SU-DHL-6 (cell line): ENCODE measurements at regions not wholly inside any gene's neighbourhood (a gene's known extent, or its start where the extent isn't known, plus 50 kb on each side); places are given as distances from the start of the nearest gene placed in this dataset.

Experiments
- H2AFZ ChIP-seq: fragments of 200-600 bp; sonication (generic); 2 replicates; pipeline ENCODE4 v1.6.1; 2014; ENCODE audit warnings: low read depth, mild to moderate bottlenecking, moderate library complexity, mixed read lengths, antibody characterized with exemption, low read length; ENCODE audit not compliant: severe bottlenecking
- H3F3A ChIP-seq: fragments of 200-600 bp; shearing (Covaris generic); 2 replicates; pipeline ENCODE4 v1.6.0; 2016; ENCODE audit warnings: antibody characterized with exemption, mild to moderate bottlenecking; ENCODE audit not compliant: insufficient read depth
- H3K27ac ChIP-seq: fragments of 200-600 bp; sonication (generic); 2 replicates; pipeline ENCODE4 v1.5.1; 2016; ENCODE audit warnings: low read depth, mild to moderate bottlenecking, low read length, moderate library complexity, mixed read lengths
- H3K27me3 ChIP-seq: fragments of 200-600 bp; sonication (generic), shearing (Covaris generic); 2 replicates; pipeline ENCODE4 v1.6.0; 2014; ENCODE audit warnings: mild to moderate bottlenecking, low read length
- H3K36me3 ChIP-seq: fragments of 200-600 bp; sonication (generic); 2 replicates; pipeline ENCODE4 v1.6.1; 2014; ENCODE audit warnings: mild to moderate bottlenecking, low read length, mixed read lengths
- H3K4me2 ChIP-seq: fragments of 300-600, 200-600 bp; shearing (Covaris generic), sonication (generic); 2 replicates; pipeline ENCODE4 v1.6.0; 2014; ENCODE audit warnings: low read length, low read depth, mild to moderate bottlenecking; ENCODE audit not compliant: poor library complexity, severe bottlenecking
- H3K4me3 ChIP-seq: fragments of 200-600 bp; sonication (generic); 2 replicates; pipeline ENCODE4 v1.5.1; 2014; ENCODE audit warnings: antibody characterized with exemption, low read length, mild to moderate bottlenecking, mixed read lengths; ENCODE audit not compliant: insufficient read depth, poor library complexity, severe bottlenecking
- H3K79me2 ChIP-seq: fragments of 200-600 bp; sonication (generic); 2 replicates; pipeline ENCODE4 v1.6.1; 2014; ENCODE audit warnings: mild to moderate bottlenecking, low read length, moderate library complexity; ENCODE audit not compliant: insufficient read depth
- H3K9ac ChIP-seq: fragments of 200-600 bp; sonication (generic); 2 replicates; pipeline ENCODE4 v1.7.0; 2014; ENCODE audit warnings: mild to moderate bottlenecking, low read length
- H3K9me2 ChIP-seq: fragments of 200-600 bp; sonication (generic); replicated peaks from 2 replicates; pipeline ENCODE4 v1.6.1; 2014; ENCODE audit warnings: low read length; ENCODE audit not compliant: insufficient read depth
- H3K9me3 ChIP-seq: fragments of 200-600 bp; sonication (generic); 2 replicates; pipeline ENCODE4 v1.6.1; 2014; ENCODE audit warnings: low read length, mixed read lengths; ENCODE audit not compliant: insufficient read depth
- H4K20me1 ChIP-seq: fragments of 200-600 bp; sonication (generic); 2 replicates; pipeline ENCODE4 v1.6.1; 2014; ENCODE audit warnings: low read depth, mild to moderate bottlenecking, antibody characterized with exemption, low read length, moderate library complexity, mixed read lengths
- CTCF ChIP-seq: fragments of 200-600 bp; sonication (generic); IDR thresholded peaks from one replicate; pipeline ENCODE4 v1.5.1; 2017; ENCODE audit warnings: antibody characterized with exemption, mild to moderate bottlenecking, low read length, moderate library complexity; ENCODE audit not compliant: insufficient read depth, poor library complexity, severe bottlenecking
- EZH2phosphoT487 ChIP-seq: fragments of 200-600 bp; sonication (generic), shearing (Covaris generic); conservative IDR thresholded peaks from 2 replicates; pipeline ENCODE4 v1.6.1; 2018; ENCODE audit warnings: mild to moderate bottlenecking, antibody characterized with exemption, low read length, moderate library complexity, mixed read lengths

DNA sequence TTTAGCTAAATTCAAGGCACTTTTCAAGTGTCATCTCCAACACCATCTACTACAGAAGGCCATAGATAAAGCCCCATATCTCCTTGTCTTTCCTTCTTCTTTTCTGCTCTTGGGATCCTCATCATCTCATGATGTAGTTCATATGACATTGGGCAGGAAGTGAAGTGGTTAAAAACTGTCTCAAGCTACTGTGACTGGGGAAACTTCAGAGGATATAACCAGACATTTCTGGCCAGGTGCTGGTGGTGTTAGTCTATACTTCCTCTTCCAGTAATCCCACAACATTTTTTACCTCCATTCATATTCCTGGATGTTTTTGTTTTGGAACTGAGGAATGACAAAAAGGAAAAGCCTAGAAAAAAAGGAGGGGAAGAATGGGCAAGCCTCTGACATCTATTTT is 188.7 kb downstream of the LURAP1L start:
- Histone ChIP-seq H3K9me3 (0 out of 2 replicates have a peak, but pooled peaks cover 1% of the 10 kb centered on the region), H2AFZ (no peak overlapping the region), H3K4me3 (no peak overlapping the region), H3K27me3 (no peaks in the 10 kb centered on the region), H3K4me2 (no peak overlapping the region), H3K79me2 (no peaks in the 10 kb centered on the region), H3K9ac (no peak overlapping the region), H3K36me3 (no peaks in the 10 kb centered on the region), H3K9me2 (no peaks in the 10 kb centered on the region), H4K20me1 (no peaks in the 10 kb centered on the region), H3K27ac (no peak overlapping the region), H3F3A (no peaks in the 10 kb centered on the region)
- TF ChIP-seq CTCF (no peak), EZH2phosphoT487 (no peak)

DNA sequence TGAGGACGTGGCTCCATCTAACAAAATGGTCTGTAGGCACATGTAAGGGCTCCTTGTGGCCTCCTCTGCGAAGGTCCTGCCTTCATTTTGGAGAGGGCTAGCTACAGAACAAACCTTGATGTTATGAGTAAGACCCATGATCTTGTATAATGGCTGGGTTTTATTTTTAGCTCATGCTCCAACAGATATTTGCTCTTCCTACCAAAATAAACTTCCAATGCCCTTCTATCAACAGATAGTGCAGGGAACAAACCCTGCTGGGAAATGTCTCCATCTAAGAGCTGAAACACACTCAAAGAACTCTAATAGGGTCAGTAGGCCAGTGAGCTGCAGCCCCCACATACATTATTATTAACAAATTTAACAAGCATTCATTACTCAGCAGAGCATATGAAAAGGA is 189.5 kb downstream of the LURAP1L start:
- Histone ChIP-seq H3K4me3 (no peak overlapping the region), H3K36me3 (no peaks in the 10 kb centered on the region), H3K27ac (no peak overlapping the region), H3K4me2 (no peak overlapping the region), H2AFZ (no peak overlapping the region), H4K20me1 (no peaks in the 10 kb centered on the region), H3K27me3 (no peaks in the 10 kb centered on the region), H3F3A (no peaks in the 10 kb centered on the region), H3K9ac (no peak overlapping the region), H3K9me3 (no peaks in the 10 kb centered on the region), H3K79me2 (no peaks in the 10 kb centered on the region), H3K9me2 (no peaks in the 10 kb centered on the region)
- TF ChIP-seq EZH2phosphoT487, result no peak
- TF ChIP-seq CTCF, result no peak

DNA sequence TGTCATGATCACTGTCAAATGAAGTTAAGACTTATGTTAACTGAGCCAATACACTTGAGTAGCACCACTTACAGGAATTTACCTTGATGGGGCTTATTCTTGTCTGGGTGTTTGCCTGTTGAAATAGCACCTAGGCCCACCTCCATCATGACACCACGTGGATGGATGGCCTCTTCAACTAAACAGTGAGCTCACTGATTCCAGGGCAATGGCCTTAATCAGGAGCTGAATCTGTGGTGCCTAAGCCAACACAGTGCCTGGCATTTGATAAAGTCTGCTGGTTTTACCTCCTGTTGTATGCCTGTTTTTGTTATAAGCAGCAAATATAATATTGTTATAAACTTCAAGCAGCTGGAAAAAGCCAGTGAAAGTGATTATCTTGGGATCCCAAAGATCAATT is 190.5 kb downstream of the LURAP1L start:
- H2AFZ ChIP-seq, result no peak overlapping the region
- H3F3A ChIP-seq, result no peaks in the 10 kb centered on the region
- H3K36me3 ChIP-seq, result no peaks in the 10 kb centered on the region
- H3K9me3 ChIP-seq, result no peaks in the 10 kb centered on the region
- H3K9me2 ChIP-seq, result no peaks in the 10 kb centered on the region
- H3K79me2 ChIP-seq, result no peaks in the 10 kb centered on the region
- H3K4me3 ChIP-seq, result no peak overlapping the region
- no peak overlapping the region for H3K9ac ChIP-seq
- H3K27me3 ChIP-seq, result no peaks in the 10 kb centered on the region
- no peaks in the 10 kb centered on the region for H4K20me1 ChIP-seq
- H3K4me2 ChIP-seq, result no peak overlapping the region
- no peak overlapping the region for H3K27ac ChIP-seq
- TF ChIP-seq EZH2phosphoT487, result no peak
- TF ChIP-seq CTCF, result no peak

- H3K79me2 ChIP-seq, result no peaks in the 10 kb centered on the region
- H3K27me3 ChIP-seq, result no peaks in the 10 kb centered on the region
- TF ChIP-seq EZH2phosphoT487, result no peak
- no peak for TF ChIP-seq CTCF
- H3K9me3 ChIP-seq, result no peaks in the 10 kb centered on the region
- H4K20me1 ChIP-seq, result no peaks in the 10 kb centered on the region
- H2AFZ ChIP-seq, result no peak overlapping the region
- H3K4me2 ChIP-seq, result no peak overlapping the region
- no peaks in the 10 kb centered on the region for H3K9me2 ChIP-seq
- H3K36me3 ChIP-seq, result no peaks in the 10 kb centered on the region
- H3K4me3 ChIP-seq, result no peak overlapping the region
- no peak overlapping the region for H3K27ac ChIP-seq
- H3F3A ChIP-seq, result no peaks in the 10 kb centered on the region
- H3K9ac ChIP-seq, result no peak overlapping the region
These were observed 193.3 kb downstream of the LURAP1L start for GRCh38 chr9:12968093-12968492.
